ENCODE measurements at regions not wholly inside any gene's neighbourhood (a gene's known extent, or its start where the extent isn't known, plus 50 kb on each side); places are given as distances from the start of the nearest gene placed in this dataset.

DNA sequence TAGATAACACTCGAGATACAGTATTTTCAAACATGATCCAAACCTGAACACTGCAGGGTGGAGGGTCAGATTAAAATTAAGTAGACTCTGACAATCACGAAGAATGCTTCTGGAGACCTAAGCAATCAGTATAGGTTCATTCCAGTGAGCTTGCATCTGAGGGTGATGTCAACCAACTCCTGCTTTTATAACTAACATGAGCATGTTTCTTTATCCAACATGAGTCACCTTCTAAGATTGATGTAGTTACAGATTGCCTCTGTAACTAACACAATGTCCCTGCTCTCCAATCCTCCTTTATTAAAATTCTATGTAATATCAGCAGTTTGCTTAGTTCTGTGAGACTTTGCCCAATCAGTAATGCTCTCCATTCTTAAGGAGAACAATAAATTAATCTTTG is 225.7 kb downstream of the ARL6IP6 start:
- Histone ChIP-seq H3K4me3 (IDR thresholded peaks at IDR 0.05; ENCODE audit: insufficient read depth, low read depth, low read length) (no peak overlapping the region), H3K4me2 (no peak overlapping the region), H3K79me2 (ENCODE audit: insufficient read depth, low read depth) (no peaks in the 10 kb centered on the region), H4K20me1 (ENCODE audit: insufficient read depth) (no peaks in the 10 kb centered on the region), H3K27ac (no peak overlapping the region), H2AFZ (ENCODE audit: low read depth) (no peak overlapping the region), H3K9ac (no peak overlapping the region), H3K27me3 (ENCODE audit: insufficient read depth, low read depth) (no peaks in the 10 kb centered on the region), H3K4me1 (ENCODE audit: low read depth, poor library complexity, severe bottlenecking) (no peaks in the 10 kb centered on the region), H3K36me3 (ENCODE audit: insufficient read depth) (no peaks in the 10 kb centered on the region)
- TF ChIP-seq, protein P1, sequence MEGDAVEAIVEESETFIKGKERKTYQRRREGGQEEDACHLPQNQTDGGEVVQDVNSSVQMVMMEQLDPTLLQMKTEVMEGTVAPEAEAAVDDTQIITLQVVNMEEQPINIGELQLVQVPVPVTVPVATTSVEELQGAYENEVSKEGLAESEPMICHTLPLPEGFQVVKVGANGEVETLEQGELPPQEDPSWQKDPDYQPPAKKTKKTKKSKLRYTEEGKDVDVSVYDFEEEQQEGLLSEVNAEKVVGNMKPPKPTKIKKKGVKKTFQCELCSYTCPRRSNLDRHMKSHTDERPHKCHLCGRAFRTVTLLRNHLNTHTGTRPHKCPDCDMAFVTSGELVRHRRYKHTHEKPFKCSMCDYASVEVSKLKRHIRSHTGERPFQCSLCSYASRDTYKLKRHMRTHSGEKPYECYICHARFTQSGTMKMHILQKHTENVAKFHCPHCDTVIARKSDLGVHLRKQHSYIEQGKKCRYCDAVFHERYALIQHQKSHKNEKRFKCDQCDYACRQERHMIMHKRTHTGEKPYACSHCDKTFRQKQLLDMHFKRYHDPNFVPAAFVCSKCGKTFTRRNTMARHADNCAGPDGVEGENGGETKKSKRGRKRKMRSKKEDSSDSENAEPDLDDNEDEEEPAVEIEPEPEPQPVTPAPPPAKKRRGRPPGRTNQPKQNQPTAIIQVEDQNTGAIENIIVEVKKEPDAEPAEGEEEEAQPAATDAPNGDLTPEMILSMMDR (conservative IDR thresholded peaks at IDR 0.05; ENCODE audit: low read depth, low read length), result no peak

DNA sequence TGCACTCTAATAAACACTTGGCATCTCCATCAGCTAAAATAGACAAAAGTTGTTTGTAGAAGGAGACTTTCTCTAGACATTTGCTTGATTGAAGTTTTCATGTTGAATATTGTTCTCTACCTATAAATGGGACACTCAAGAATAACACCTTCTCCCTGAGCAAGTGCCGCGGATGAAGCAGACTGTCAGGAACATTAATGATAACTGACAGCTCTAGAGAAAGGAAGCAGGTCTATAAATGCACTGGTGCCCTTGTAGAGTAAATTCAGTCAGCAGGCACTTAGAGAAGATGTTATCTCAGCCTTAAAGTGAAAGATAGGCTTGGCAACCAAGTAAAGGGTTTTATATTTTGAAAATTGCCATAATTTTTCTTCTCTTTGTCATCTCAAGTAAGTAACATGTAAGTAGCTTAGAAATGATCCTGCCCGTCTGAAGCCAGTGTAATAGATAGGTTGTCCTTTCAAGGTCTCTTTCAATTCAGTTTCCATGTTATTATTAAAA is 224.6 kb downstream of the ARL6IP6 start:
- Histone ChIP-seq H3K4me2 (no peak overlapping the region), H3K36me3 (ENCODE audit: insufficient read depth) (no peaks in the 10 kb centered on the region)

DNA sequence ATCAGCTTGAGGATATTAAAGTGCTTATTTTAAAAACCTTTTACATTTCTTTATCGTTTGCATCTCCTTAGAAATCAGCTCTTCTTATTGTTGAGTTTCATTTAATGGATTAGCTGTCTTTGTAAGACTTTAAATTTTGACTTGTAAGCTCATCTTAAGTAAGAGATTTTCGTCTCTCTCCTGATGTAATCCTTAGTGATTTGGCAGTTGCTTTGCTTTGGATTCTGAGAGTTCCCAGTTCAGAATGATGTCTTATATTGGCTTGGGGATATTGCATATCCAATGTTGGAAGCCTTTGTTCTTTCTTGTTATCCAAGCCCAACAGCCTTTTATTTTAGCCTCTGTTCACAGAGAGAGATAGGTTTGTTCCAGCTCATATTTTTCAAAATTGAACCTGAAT is 212.1 kb downstream of the ARL6IP6 start:
- H3K4me3 ChIP-seq (IDR thresholded peaks at IDR 0.05; ENCODE audit: insufficient read depth, low read depth, low read length), result no peak overlapping the region
- no peak overlapping the region for H3K4me2 ChIP-seq
- H3K4me1 ChIP-seq (ENCODE audit: low read depth, poor library complexity, severe bottlenecking), result peaks cover 6% of the 10 kb centered on the region
- H3K79me2 ChIP-seq (ENCODE audit: insufficient read depth, low read depth), result no peaks in the 10 kb centered on the region
- H3K36me3 ChIP-seq (ENCODE audit: insufficient read depth), result no peaks in the 10 kb centered on the region
- no peaks in the 10 kb centered on the region for H3K27me3 ChIP-seq (ENCODE audit: insufficient read depth, low read depth)
- no peak overlapping the region for H3K27ac ChIP-seq
- no peak overlapping the region for H3K9ac ChIP-seq
- TF ChIP-seq, protein P1 (conservative IDR thresholded peaks at IDR 0.05; ENCODE audit: low read depth, low read length), result no peak
- no peaks in the 10 kb centered on the region for H4K20me1 ChIP-seq (ENCODE audit: insufficient read depth)
- H2AFZ ChIP-seq (ENCODE audit: low read depth), result no peak overlapping the region

More for the DNA sequence above, 224.6 kb downstream of the ARL6IP6 start:
- H3K79me2 ChIP-seq (ENCODE audit: insufficient read depth, low read depth), result no peaks in the 10 kb centered on the region
- no peaks in the 10 kb centered on the region for H3K27me3 ChIP-seq (ENCODE audit: insufficient read depth, low read depth)
- no peak overlapping the region for H2AFZ ChIP-seq (ENCODE audit: low read depth)
- H3K4me3 ChIP-seq (IDR thresholded peaks at IDR 0.05; ENCODE audit: insufficient read depth, low read depth, low read length), result no peak overlapping the region
- no peak overlapping the region for H3K27ac ChIP-seq
- no peaks in the 10 kb centered on the region for H4K20me1 ChIP-seq (ENCODE audit: insufficient read depth)
- TF ChIP-seq, protein P1 (conservative IDR thresholded peaks at IDR 0.05; ENCODE audit: low read depth, low read length), result no peak
- H3K9ac ChIP-seq, result no peak overlapping the region
- no peaks in the 10 kb centered on the region for H3K4me1 ChIP-seq (ENCODE audit: low read depth, poor library complexity, severe bottlenecking)

DNA sequence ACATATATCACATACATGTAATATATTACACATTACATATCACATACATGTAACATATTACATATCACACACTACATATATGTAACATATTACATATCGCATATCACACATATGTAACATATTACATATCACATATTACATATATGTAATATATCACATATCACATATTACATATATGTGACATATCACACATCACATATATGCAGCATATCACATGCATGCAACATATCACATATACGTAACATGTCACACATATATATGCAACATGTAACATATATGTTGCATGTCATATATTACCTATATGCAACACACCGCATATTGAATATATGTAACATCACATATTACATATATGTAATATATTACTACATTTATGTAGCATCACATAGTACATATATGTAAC is 211.2 kb downstream of the ARL6IP6 start:
- Histone ChIP-seq H2AFZ (ENCODE audit: low read depth) (no peak overlapping the region), H3K4me3 (IDR thresholded peaks at IDR 0.05; ENCODE audit: insufficient read depth, low read depth, low read length) (no peak overlapping the region), H3K9ac (no peak overlapping the region), H3K27ac (no peak overlapping the region), H3K4me1 (ENCODE audit: low read depth, poor library complexity, severe bottlenecking) (peaks cover 6% of the 10 kb centered on the region), H3K36me3 (ENCODE audit: insufficient read depth) (no peaks in the 10 kb centered on the region), H4K20me1 (ENCODE audit: insufficient read depth) (no peaks in the 10 kb centered on the region), H3K27me3 (ENCODE audit: insufficient read depth, low read depth) (no peaks in the 10 kb centered on the region), H3K4me2 (no peak overlapping the region), H3K79me2 (ENCODE audit: insufficient read depth, low read depth) (no peaks in the 10 kb centered on the region)
- TF ChIP-seq, protein P1 (conservative IDR thresholded peaks at IDR 0.05; ENCODE audit: low read depth, low read length), result no peak

All from KMS-11 (cell line).